DMS 273 (cell line): ENCODE measurements at regions not wholly inside any gene's neighbourhood (a gene's known extent, or its start where the extent isn't known, plus 50 kb on each side); places are given as distances from the start of the nearest gene placed in this dataset.

Experiments used
- DNase-seq: peaks from one replicate; lab custom pipeline; 2025; ENCODE audit not compliant: unreplicated experiment; lab: John Stamatoyannopoulos, UW

DNA sequence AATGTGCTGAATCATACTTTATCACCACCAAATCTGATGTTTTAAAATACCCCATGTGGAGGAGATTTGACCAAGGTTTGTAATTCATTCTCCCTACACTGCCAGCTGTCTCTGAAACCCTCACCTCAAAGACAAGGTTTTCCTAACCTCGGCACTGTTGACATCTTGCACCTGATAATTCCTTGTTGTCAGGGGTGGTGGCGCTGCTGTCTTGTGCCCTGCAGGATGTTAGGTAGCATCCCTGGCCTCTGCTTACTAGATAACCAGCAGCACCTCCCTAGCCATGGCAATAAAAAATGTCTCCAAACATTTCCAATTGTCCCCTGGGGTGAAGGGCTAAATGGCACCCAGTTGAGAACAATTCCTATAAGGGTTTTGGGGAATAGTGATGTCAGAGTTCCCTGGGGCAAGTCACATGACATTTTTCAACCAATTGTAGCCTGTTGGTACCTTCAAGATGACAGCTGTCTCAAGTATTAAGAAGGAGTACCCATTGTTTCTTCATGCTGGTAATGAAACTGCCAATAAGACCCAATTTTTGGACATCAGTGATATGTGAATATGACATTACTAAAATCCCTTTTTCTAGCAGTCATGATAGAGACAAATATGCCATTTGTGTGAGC lies 160.6 kb upstream of the PLCXD3 start:
- no peak for DNase-seq

DNA sequence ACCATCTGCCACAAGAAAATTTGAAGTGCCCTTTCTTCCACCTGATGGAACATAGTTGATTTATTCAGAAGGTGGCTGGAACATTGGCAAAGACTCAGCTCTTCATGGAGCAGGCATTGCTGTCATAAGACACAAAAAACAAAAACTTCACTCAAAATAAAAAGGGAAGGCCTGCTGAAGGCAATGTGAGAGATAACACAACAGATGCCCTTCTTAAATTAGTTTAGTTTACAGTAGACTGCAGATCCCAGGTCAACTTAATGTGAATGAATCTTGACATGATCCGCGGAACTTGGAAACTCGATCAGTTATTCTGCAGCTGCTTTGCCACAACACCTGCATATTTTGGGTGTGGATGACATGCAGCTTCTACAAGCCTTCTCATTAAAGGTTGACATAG lies 159.8 kb upstream of the PLCXD3 start:
- no peak for DNase-seq

DNA sequence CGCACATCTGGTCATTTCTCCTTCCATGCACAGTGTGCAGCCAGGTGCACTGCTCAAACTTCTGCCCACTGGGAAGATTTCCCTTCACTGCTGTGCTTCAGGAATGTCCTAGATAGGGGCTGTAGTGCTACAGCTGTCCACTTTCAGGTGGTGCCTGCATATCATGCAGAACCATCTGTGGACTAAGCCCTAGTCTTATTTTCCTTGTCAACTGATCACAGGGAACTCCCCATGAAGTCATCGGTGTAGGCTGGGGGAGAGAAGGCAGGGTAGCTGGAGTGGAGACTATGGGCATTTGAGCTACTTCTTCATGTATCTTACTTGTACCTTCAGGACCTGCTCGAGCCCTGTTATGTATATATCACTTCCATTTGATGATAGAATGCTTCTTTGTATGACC lies 150.9 kb upstream of the PLCXD3 start:
- DNase-seq: no peak

DNA sequence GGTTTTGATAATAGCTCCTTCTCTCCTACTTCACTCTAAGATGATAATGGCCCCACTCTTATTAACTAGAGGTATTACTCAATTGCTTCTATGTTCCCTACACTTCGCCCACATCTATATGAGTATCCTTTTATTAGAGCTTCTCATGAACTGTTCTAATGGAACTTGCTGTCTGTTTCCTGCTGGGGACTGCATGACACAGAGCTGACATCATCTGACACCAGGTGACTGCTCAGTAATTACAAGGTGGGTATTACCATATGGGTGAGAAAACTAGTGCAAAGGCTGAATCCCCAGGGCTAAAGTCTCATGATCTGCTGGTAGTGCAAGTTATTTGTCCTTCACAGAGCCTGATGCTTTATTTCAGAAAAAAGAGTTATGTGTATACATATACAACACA lies 146.2 kb upstream of the PLCXD3 start:
- no peak for DNase-seq

DNA sequence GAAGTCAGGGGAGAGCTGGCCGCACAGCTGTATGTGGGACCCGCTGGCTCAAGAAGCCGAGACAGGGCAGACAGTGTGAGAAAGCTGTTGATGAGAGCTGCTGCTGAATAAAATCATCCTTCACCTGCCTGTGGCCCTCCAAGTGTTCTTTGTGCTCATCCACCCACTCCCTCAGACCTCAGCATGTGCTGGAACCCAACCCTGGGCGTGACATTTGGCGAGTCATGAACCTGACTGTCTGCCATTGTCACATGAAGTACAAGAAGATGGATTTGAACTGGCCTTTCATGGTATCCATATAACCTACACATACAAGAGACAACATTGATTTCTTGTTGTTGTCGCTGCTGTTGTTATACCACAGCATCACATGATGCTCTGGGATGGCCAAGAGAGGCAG lies 139.7 kb upstream of the PLCXD3 start:
- no peak for DNase-seq

DNA sequence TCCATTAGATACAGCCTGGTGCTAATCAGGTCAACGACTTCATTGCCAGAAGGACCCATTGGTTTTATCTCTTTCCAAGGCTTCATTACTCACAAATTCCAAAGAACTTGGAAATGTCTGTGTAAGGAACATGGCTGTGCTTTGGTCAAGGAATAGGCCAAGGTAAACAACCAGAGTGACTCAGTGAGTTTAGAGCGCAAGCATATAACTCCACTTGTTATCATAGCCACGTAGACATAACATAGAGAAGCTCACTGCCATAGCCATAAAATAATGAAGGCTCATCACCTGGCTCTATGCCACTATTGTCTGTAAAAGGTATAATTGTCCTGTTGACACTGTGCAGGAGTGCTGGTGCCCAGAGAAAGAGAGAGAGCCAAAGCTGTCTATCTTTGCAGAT lies 139.3 kb upstream of the PLCXD3 start:
- DNase-seq: no peak

DNA sequence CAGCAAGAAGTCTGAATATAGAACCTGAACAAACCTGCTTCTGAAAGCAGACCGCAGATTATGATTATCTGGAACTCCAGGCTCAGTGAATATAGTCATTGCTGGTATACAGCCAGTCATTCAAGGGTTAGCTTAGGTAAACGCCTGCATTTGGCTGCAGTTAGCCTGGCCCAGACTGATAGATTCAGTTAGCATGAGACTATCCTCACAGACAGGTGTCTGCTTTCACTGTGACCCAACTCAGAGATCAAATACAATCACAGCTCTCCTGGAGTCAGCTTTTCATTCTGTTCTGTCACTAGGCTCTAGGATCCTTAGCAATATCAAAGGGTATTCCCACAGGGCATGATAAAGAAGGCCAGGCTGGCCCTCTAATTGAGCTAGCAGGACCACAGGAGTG lies 138.6 kb upstream of the PLCXD3 start:
- DNase-seq: no peak

DNA sequence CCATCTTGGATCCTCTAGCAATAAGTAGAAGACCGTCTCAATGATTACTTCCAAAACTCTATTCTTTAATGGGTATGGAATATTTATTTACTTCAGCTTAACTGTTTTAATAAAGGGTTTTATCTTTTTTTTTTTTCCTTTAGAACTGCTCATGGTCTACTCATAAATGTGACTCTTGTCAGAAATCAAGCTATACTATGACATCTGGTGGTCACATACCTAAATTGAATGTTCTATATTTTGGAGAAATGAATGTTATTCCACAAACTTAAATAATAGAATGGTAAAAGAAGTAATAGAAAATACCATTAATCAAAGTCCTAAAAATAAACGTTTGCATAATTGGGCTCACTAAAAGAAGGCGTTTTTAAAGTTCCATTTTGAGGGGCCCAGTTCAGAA lies 131.2 kb upstream of the PLCXD3 start:
- DNase-seq: no peak

DNA sequence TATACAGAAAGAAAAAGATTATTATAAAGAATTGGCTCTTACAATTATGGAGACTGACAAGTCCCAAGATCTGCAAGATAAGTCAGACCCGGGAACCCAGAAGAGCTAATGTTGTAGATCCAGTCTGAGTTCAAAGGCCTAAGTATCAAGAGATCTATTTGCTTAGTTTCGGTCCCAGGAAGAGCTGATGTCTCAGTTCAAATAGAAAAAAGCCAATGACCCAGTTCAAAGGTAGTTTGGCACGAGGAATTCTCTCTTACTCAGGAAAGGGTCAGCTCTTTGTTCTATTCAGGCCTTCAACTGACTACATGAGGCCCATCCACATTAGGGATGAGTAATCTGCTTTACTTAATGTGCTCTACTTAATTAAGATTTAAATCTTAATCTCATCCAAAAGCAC lies 128.3 kb upstream of the PLCXD3 start:
- DNase-seq: no peak

DNA sequence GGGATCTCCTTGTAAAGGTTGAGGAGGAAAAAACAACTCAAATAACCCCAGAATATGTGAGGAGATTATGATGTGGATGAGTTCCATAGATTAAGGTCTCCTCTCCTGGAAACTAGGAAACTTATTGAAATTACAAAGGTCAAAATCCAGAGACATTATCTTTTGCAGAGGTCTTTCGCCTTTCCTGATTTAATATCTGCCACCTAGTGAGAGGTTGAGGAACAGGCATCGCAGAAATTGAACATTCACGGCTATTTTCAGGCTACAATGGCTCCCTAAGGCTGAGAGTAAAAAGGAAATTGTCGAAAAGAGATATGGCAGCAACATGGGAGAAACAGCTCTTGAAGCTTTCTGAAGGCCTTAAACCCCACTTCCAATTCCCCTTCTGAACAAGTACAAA lies 127.5 kb upstream of the PLCXD3 start:
- peak; percentile 12 for DNase-seq

DNA sequence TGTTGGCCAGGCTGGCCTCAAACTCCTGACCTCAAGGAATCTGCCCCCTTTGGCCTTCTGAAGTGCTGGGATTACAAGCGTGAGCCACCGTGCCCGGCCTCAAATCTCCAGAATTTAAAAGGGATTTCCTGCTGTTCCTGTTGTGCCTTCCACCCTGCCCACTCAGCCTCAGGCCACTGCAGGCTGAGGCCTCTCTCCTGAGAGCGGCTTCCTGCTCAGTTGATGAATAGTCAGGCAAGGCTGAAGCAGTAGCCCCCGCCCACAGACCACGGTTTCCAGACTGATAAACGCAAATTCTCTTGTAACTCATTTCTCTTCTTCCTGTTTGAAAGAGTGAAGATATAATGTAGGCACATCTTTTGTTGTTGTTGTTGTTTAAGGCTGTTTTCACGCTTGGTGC lies 127.0 kb upstream of the PLCXD3 start:
- DNase-seq: no peak

DNA sequence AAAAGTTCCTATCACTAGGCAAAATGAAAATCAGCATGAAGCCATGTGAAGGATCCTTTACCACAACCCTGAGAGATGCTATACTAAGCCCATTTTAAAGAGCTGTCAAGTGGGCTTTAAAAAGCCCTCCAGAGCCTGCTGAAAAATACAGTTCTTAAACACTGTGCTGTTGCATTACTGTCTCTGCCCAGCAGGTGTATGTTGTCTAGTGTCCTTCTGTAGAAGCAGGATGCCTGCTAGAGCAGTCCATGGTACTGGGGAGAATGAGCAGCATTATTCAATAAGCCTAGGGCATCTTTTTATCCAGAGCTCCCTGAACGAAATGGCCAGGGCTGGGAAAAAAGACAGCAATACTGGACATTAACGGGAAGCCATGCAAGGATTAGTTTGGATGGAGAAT lies 126.2 kb upstream of the PLCXD3 start:
- peak; percentile 47 for DNase-seq

DNA sequence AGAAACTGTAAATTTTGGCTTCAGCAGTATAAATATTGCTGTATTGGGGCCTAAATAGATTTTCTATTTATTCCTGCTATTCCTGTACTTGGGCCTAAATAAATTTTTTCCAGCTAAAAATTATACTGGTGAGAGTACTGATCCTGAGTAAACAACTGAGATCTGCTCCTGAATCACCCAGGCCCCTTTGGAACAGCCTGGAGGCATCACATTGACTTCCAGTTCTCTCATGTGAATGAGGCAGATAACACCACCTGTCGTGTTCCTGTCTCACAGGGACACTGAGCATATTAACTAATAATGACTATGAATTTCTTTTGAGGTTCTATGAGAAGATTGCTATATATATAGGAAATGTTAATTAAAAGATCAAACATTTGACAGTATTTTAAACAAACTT lies 119.5 kb upstream of the PLCXD3 start:
- DNase-seq: no peak

DNA sequence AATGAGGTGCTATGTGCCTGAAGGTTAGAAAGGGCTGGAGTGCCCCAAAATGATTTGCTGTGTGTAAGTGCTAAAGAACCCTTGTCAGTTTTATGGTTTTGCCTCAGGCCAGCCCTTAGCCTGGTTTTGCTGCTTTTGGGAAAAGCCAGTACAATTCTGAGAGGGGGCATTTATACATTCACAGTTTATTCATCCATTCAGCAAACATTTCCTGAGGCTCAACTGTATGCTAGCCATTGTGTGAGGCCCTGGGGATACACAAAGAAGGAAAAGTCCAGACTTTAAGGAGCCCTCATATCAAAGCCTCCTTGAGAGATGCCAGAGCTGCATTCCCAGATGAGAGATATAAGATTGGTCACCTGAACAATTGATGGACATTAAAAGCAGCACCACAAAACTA lies 115.2 kb upstream of the PLCXD3 start:
- no peak for DNase-seq

DNA sequence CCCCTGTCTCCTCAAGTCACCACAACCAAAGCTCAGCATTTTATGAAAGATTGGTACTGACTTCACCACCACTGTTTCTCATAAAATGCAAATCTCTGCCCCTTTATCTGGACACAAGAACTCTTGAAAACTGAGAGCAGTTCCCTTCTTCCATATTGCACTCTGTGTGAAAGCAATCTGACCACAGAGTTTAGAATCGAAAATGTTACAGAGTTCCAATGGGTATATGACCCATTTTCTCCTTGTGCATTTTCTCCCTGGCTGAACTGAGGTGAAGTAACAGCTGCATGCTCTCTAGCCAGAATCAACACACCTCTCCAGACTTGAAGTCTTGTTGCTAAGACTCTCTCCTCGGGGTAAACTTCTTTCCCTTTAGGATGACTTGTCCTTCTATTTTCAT lies 111.0 kb upstream of the PLCXD3 start:
- DNase-seq: no peak

DNA sequence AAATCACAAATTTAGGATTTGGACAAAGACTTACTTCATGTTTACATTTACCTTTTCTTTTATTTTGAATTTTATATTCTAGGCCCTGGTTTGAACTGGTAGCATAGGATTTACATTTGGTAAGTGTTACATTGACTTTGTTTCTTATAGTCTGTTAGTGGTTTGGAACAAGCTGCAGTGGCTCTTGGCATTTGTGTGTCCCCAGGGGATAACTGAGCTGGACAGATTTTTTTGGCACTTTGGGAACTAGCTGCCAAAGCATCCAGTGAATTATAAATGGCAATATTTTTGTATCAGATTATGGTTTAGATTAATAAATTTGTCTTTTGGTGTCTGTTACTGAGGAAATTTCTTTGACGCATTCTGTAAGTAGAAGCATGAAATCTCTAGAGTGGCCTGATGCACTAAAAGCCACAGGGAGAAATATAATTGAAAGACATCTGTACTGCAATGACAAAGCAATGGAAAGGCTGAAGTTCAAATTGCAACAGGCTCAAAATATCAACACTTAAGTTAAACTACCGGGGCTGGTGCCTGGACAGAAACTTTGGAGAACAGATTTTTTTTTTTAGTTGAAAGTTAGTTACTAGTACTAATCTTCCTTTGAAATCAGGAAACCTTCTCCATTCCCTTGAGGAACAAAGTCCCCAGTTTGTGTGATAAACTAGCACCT lies 107.6 kb upstream of the PLCXD3 start:
- no peak for DNase-seq

DNA sequence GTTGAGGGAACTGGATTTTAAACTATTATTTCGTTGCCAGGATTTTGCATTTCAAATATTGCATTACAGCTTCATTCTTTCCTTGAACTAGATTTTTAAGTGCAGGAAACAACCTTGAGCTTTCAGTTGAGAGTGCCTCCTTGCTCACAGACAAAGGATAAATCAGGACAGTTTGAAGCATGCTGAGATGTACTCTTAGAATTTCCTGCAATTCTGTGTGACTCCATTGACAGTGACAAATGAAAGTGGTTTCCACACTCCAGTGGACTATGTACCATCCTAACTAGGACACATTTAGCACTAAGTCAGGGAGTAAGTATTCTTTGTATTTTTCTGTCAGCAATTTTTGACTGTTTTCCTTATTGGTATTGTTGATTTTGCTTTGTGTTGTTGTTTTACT lies 100.0 kb upstream of the PLCXD3 start:
- no peak for DNase-seq

DNA sequence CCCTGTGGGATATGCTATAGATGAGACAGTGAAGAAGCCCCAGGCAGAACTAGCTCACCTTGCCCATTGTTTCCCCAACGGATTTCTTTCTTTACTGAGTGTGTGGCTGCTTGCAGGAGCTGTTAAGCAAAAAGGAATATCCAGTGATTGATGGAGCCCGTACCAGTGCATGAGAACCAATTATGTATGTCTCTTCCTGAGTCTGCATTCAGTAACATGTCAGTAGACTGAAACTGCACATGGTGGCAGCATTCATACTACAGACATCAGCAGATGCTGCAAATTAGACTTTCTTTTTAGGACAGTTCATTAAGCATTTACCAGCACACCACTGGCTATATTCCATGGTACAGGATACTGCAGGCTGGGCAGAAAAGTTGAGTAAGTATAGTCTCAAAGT lies 90.3 kb upstream of the PLCXD3 start:
- DNase-seq: no peak

DNA sequence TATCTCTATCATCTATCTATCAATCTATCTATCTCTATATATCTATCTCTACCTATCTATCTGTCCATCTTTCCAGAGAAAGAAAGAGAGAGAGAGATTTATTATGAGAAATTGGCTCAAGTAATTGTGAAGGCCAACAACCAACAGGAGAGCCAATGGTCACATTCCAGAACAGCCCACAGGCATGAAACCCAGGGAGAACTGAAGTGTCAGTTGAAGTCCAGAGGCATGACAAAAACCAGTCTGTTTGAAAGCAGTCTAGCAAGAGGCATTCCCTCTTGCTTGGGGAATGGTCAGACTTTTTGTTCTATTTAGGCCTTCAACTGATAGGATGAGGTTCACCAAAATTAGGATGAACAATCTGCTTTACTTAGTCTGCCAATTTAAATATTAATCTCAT lies 87.6 kb upstream of the PLCXD3 start:
- DNase-seq: no peak

DNA sequence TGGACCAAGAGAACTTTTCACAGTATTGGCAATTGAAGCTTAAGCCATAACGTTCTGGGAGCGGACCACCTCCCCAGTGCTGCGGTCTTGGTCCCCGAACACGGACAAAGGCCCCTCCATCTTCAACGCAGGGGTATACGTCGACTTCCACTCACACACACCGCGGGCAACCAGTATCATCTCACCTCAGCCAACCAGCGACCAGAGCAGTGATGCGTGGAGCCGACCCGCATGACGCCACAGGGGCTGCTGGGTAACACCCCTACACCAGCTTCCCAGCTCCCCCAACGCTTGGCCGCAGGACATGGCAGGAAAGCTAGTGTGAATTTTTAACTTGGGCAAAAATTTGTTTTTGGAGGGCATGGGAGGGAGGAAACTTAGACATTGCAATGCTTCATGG lies 77.3 kb upstream of the PLCXD3 start:
- DNase-seq: no peak

DNA sequence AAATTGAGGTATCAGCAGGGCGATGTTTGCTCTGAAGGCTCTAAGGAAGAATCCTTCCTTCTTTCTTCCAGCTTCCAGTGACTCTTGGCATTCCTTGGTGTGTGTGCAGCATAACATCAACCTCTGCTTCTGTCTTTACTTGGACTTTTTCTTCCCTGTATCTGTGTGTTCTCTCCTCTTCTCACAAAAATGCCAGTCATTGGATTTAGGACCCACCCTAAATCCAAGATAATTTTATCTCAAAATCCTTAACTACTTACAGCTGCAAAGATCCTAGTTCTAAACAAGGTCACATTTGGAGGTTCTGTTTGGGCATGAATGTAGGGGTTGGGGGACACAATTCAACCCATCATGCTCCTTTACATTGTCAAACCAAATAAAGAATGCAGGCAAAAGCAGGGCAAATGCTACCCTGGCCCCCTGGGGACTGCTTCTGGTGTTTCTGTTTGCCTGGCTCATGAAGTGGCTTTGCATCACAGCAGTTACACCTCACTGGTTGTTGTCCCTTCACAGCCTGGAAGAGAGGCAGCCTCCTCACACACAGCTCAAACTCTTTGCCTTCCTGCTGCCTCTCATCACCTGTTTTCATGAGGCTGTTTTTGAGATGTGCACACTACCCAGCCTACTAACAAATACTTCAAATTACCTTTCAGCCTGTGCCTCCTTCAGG lies 64.8 kb upstream of the PLCXD3 start:
- no peak for DNase-seq

DNA sequence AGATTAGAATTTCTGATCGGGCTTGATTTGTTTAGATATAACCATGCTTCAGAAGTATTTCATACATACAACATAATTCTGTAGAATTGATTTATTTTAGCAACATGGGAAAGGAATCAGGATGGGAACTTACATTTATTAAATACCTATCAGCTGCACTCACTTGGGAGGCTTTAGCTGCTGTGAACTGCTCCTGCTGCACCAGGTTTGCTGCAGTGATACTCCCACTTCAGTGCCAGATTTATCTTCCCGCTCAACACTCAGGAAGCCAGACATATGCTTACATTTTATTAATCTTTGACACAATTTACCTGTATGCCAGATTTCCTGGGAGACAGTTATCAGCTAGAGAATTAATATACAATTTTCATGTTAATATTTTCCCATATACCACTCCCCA lies 64.0 kb upstream of the PLCXD3 start:
- no peak for DNase-seq
